ENCODE measurements at regions not wholly inside any gene's neighbourhood (a gene's known extent, or its start where the extent isn't known, plus 50 kb on each side); places are given as distances from the start of the nearest gene placed in this dataset.
"Not testable (repeated sequence)": the region's sequence is repeated elsewhere in the genome, so short reads cannot be mapped to it uniquely, and the experiment has no call there.

DNA sequence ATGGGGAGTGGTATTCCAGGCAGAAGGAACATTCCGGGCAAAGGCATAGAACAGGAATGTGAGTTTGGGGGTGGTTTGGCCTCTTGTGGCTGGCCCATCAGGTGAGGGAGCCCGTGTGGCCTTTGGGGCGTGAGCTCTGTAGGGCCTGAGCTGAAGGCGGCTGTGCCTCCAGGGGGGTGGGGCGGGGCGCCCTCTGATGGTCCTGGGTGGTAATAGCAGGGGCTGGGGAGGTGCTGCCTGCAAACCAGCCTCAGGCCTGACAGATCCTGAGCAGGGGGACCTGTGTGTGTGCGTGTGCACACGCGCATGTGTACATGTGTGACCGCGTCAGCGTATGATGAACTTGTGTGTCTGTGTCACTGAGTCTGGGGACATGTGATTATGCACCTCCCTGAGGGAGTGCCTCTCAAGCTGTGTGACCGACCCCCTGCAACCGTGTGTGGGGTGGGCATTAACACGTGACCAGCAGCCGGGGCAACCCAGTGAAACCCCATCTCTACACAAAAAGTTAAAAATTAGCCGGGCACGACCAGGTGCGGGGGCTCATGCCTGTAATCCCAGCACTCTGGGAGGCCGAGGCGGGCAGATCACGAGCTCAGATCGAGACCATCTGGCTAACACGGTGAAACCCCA is 177.1 kb downstream of the TBC1D2B start:
- not testable (repeated sequence) for H3K9ac ChIP-seq (ENCODE audit: low read length); H3K4me3 ChIP-seq (ENCODE audit: low read length); H3K79me2 ChIP-seq (ENCODE audit: low read length); H3F3A ChIP-seq (ENCODE audit: insufficient read depth, low read length); H3K36me3 ChIP-seq (replicated peaks; ENCODE audit: insufficient read depth, low read length); H3K9me2 ChIP-seq (replicated peaks; ENCODE audit: insufficient read depth, low read length); H3K4me1 ChIP-seq (ENCODE audit: low read length); H3K9me3 ChIP-seq (replicated peaks; ENCODE audit: insufficient read depth, low read length); H3K27ac ChIP-seq (ENCODE audit: low read length); H2AFZ ChIP-seq (ENCODE audit: low read length); H3K4me2 ChIP-seq (ENCODE audit: low read depth, low read length); H4K20me1 ChIP-seq (ENCODE audit: insufficient read depth, low read length)
- TF ChIP-seq, protein P1, sequence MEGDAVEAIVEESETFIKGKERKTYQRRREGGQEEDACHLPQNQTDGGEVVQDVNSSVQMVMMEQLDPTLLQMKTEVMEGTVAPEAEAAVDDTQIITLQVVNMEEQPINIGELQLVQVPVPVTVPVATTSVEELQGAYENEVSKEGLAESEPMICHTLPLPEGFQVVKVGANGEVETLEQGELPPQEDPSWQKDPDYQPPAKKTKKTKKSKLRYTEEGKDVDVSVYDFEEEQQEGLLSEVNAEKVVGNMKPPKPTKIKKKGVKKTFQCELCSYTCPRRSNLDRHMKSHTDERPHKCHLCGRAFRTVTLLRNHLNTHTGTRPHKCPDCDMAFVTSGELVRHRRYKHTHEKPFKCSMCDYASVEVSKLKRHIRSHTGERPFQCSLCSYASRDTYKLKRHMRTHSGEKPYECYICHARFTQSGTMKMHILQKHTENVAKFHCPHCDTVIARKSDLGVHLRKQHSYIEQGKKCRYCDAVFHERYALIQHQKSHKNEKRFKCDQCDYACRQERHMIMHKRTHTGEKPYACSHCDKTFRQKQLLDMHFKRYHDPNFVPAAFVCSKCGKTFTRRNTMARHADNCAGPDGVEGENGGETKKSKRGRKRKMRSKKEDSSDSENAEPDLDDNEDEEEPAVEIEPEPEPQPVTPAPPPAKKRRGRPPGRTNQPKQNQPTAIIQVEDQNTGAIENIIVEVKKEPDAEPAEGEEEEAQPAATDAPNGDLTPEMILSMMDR (IDR thresholded peaks at IDR 0.05; ENCODE audit: low read length): peak; percentile 58
- DNase-seq: peak; percentile 36
- peaks cover 44% of the 10 kb centered on the region for H3K27me3 ChIP-seq (replicated peaks; ENCODE audit: insufficient read depth, low read length)

DNA sequence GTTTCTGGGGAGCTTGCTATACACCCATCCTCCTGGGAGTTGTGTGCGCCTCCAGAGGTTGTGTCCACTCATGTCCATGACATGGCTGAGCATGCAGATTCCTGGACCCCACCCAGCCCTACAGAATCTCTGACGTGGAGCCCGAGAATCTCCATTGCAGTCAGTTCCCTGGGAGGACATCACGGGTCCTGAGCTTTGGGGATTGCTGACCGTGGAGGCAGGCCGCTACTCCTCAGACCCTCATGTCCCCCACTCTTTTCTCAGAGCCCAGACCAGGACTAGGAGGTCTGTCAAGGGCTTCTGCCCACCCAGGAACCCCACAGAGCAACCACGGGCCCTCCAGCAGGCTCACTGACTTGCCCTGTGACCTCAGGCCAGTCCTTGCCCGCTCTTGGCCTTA is 177.7 kb downstream of the TBC1D2B start:
- not testable (repeated sequence) for DNase-seq; H3K4me3 ChIP-seq (ENCODE audit: low read length); H2AFZ ChIP-seq (ENCODE audit: low read length); H3F3A ChIP-seq (ENCODE audit: insufficient read depth, low read length); H3K4me1 ChIP-seq (ENCODE audit: low read length); H3K36me3 ChIP-seq (replicated peaks; ENCODE audit: insufficient read depth, low read length); H3K9ac ChIP-seq (ENCODE audit: low read length); H3K27ac ChIP-seq (ENCODE audit: low read length); H3K9me3 ChIP-seq (replicated peaks; ENCODE audit: insufficient read depth, low read length); H4K20me1 ChIP-seq (ENCODE audit: insufficient read depth, low read length); H3K4me2 ChIP-seq (ENCODE audit: low read depth, low read length); H3K9me2 ChIP-seq (replicated peaks; ENCODE audit: insufficient read depth, low read length); H3K79me2 ChIP-seq (ENCODE audit: low read length)
- peaks cover 41% of the 10 kb centered on the region for H3K27me3 ChIP-seq (replicated peaks; ENCODE audit: insufficient read depth, low read length)

DNA sequence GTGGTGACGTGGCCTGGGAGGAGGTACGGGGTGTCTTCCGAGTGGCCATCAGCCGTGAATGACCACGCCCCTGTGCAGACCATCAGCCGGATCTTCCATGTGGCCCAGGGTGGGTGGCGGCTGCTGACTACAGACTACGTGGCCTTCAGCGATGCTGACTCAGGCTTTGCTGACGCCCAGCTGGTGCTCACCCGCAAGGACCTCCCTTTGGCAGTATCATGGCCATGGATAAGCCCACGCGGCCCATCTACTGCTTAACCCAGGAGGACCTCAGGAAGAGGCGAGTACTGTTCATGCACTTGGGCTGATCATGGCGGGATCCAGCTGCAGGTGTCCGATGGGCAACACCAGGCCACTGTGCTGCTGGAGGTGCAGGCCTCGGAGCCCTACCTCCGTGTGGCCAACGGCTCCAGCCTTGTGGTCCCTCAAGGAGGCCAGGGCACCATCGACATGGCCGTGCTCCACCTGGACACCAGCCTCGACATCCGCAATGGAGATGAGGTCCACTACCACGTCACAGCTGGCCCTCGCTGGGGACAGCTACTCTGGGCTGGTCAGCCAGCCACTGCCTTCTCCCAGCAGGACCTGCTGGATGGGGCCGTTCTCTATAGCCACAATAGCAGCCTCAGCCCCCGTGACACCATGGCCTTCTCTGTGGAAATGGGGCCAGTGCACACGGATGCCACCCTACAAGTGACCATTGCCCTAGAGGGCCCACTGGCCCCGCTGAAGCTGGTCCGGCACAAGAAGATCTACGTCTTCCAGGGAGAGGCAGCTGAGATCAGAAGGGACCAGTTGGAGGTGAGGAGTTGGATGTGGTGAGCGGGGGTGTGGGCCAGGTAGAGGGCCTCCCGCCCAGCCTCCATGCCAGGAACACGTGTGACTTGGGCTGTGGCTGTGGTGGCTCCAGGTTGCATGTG is 178.4 kb downstream of the TBC1D2B start:
- no peak overlapping the region for H3K4me3 ChIP-seq (ENCODE audit: low read length)
- no peaks in the 10 kb centered on the region for H3K79me2 ChIP-seq (ENCODE audit: low read length)
- peaks cover 35% of the 10 kb centered on the region for H3K27me3 ChIP-seq (replicated peaks; ENCODE audit: insufficient read depth, low read length)
- H3K9ac ChIP-seq (ENCODE audit: low read length): no peak overlapping the region
- H2AFZ ChIP-seq (ENCODE audit: low read length): no peak overlapping the region
- TF ChIP-seq EZH2 (optimal IDR thresholded peaks at IDR 0.05; ENCODE audit: low read depth, low read length) (no peak), EZH2phosphoT487 (IDR thresholded peaks at IDR 0.05; ENCODE audit: low read length) (no peak)
- TF ChIP-seq, protein P1 (IDR thresholded peaks at IDR 0.05; ENCODE audit: low read length): no peak
- no peaks in the 10 kb centered on the region for H3K4me1 ChIP-seq (ENCODE audit: low read length)
- no peaks in the 10 kb centered on the region for H3K36me3 ChIP-seq (replicated peaks; ENCODE audit: insufficient read depth, low read length)
- H3K27ac ChIP-seq (ENCODE audit: low read length): no peak overlapping the region
- no peaks in the 10 kb centered on the region for H4K20me1 ChIP-seq (ENCODE audit: insufficient read depth, low read length)
- H3K9me3 ChIP-seq (replicated peaks; ENCODE audit: insufficient read depth, low read length): no peaks in the 10 kb centered on the region
- DNase-seq: no peak
- no peaks in the 10 kb centered on the region for H3F3A ChIP-seq (ENCODE audit: insufficient read depth, low read length)
- no peak overlapping the region for H3K4me2 ChIP-seq (ENCODE audit: low read depth, low read length)
- no peaks in the 10 kb centered on the region for H3K9me2 ChIP-seq (replicated peaks; ENCODE audit: insufficient read depth, low read length)

DNA sequence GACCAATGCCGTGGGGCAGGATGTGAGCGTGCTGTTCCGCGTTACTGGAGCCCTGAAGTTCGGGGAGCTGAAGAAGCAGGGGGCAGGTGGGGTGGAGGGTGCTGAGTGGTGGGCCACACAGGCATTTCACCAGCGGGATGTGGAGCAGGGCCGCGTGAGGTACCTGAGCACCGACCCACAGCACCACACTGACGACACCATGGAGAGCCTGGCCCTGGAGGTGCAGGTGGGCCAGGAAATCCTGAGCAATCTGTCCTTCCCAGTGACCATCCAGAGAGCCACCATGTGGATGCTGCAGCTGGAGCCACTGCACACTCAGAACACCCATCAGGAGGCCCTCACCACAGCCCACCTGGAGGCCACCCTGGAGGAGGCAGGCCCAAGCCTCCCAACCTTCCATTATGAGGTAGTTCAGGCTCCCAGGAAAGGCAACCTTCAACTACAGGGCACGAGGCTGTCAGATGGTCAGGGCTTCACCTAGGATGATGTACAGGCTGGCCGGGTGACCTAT is 179.6 kb downstream of the TBC1D2B start:
- TF ChIP-seq, protein P1 (IDR thresholded peaks at IDR 0.05; ENCODE audit: low read length): no peak
- TF ChIP-seq EZH2phosphoT487 (IDR thresholded peaks at IDR 0.05; ENCODE audit: low read length) (no peak), EZH2 (optimal IDR thresholded peaks at IDR 0.05; ENCODE audit: low read depth, low read length) (no peak)
- H4K20me1 ChIP-seq (ENCODE audit: insufficient read depth, low read length): no peaks in the 10 kb centered on the region
- H3K27ac ChIP-seq (ENCODE audit: low read length): no peak overlapping the region
- no peaks in the 10 kb centered on the region for H3K36me3 ChIP-seq (replicated peaks; ENCODE audit: insufficient read depth, low read length)
- H3K9me3 ChIP-seq (replicated peaks; ENCODE audit: insufficient read depth, low read length): no peaks in the 10 kb centered on the region
- H3F3A ChIP-seq (ENCODE audit: insufficient read depth, low read length): no peaks in the 10 kb centered on the region
- no peaks in the 10 kb centered on the region for H3K79me2 ChIP-seq (ENCODE audit: low read length)
- H3K9ac ChIP-seq (ENCODE audit: low read length): no peak overlapping the region
- H3K9me2 ChIP-seq (replicated peaks; ENCODE audit: insufficient read depth, low read length): no peaks in the 10 kb centered on the region
- no peaks in the 10 kb centered on the region for H3K4me1 ChIP-seq (ENCODE audit: low read length)
- peaks cover 40% of the 10 kb centered on the region for H3K27me3 ChIP-seq (replicated peaks; ENCODE audit: insufficient read depth, low read length)
- H3K4me2 ChIP-seq (ENCODE audit: low read depth, low read length): no peak overlapping the region
- H3K4me3 ChIP-seq (ENCODE audit: low read length): no peak overlapping the region
- no peak overlapping the region for H2AFZ ChIP-seq (ENCODE audit: low read length)
- no peak for DNase-seq

DNA sequence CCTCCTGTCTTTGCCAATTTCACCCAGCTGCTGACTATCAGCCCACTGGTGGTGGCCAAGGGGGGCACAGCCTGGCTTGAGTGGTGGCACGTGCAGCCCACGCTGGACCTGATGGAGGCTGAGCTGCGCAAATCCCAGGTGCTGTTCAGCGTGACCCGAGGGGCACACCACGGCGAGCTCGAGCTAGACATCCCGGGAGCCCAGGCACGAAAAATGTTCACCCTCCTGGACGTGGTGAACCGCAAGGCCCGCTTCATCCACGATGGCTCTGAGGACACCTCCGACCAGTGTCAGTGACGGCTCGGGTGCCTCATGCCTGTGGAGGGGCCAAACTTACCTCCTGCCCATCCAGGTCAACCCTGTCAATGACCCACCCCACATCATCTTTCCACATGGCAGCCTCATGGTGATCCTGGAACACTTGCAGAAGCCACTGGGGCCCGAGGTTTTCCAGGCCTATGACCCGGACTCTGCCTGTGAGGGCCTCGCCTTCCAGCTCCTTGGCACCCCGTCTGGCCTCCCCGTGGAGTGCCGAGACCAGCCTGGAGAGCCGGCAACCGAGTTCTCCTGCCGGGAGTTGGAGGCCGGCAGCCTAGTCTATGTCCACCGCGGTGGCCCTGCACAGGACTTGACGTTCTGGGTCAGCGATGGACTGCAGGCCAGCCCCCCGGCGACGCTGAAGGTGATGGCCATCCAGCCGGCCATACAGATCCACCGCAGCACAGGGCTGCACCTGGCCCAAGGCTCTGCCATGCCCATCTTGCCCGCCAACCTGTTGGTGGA is 180.2 kb downstream of the TBC1D2B start:
- H4K20me1 ChIP-seq (ENCODE audit: insufficient read depth, low read length); H3K9me2 ChIP-seq (replicated peaks; ENCODE audit: insufficient read depth, low read length); H3K9ac ChIP-seq (ENCODE audit: low read length); DNase-seq; H2AFZ ChIP-seq (ENCODE audit: low read length); H3F3A ChIP-seq (ENCODE audit: insufficient read depth, low read length); H3K9me3 ChIP-seq (replicated peaks; ENCODE audit: insufficient read depth, low read length); H3K79me2 ChIP-seq (ENCODE audit: low read length); H3K27ac ChIP-seq (ENCODE audit: low read length); H3K4me2 ChIP-seq (ENCODE audit: low read depth, low read length); H3K4me3 ChIP-seq (ENCODE audit: low read length); H3K36me3 ChIP-seq (replicated peaks; ENCODE audit: insufficient read depth, low read length); H3K4me1 ChIP-seq (ENCODE audit: low read length): not testable (repeated sequence)
- H3K27me3 ChIP-seq (replicated peaks; ENCODE audit: insufficient read depth, low read length): peaks cover 39% of the 10 kb centered on the region

Measured in MM.1S (cell line).